GM23338 (cell line): ENCODE measurements at regions not wholly inside any gene's neighbourhood (a gene's known extent, or its start where the extent isn't known, plus 50 kb on each side); places are given as distances from the start of the nearest gene placed in this dataset.

ENCODE experiments used
- ATAC-seq: fragments of 200-7000 bp; cut with Tn5 transposase; 3 replicates; pipeline ENCODE4 v1.9.1; 2020
- DNase-seq: peaks from one replicate; pipeline ENCODE4 v3.0.0-alpha.2; 2015; ENCODE audit warnings: low spot score
- H2AFZ ChIP-seq: fragments of 200-600 bp; sonication (generic); 2 replicates; pipeline ENCODE4 v1.8.0; 2016; ENCODE audit warnings: antibody characterized with exemption, mild to moderate bottlenecking, moderate library complexity
- H3F3A ChIP-seq: fragments of 200-600 bp; sonication (generic); replicated peaks from 2 replicates; pipeline ENCODE4 v1.8.0; 2017; ENCODE audit warnings: antibody characterized with exemption, mixed run types, low read depth
- H3K27ac ChIP-seq: fragments of 200-600 bp; sonication (generic); 2 replicates; pipeline ENCODE4 v1.6.1; 2016; ENCODE audit warnings: low read depth
- H3K27me3 ChIP-seq: fragments of 200-600 bp; sonication (generic); 2 replicates; pipeline ENCODE4 v1.8.0; 2016; ENCODE audit warnings: mild to moderate bottlenecking, mixed run types, moderate library complexity; ENCODE audit not compliant: insufficient read depth
- H3K36me3 ChIP-seq: fragments of 200-600 bp; sonication (generic); 2 replicates; pipeline ENCODE4 v1.8.0; 2016; ENCODE audit warnings: mild to moderate bottlenecking; ENCODE audit not compliant: insufficient read depth
- H3K4me1 ChIP-seq: fragments of 200-600 bp; sonication (generic); 2 replicates; pipeline ENCODE4 v1.8.0; 2016; ENCODE audit warnings: mild to moderate bottlenecking, moderate library complexity; ENCODE audit not compliant: insufficient read depth
- H3K4me2 ChIP-seq: fragments of 200-600 bp; sonication (generic); 2 replicates; pipeline ENCODE4 v1.7.1; 2017; ENCODE audit warnings: mixed run types
- H3K4me3 ChIP-seq: fragments of 200-600 bp; sonication (generic); 2 replicates; pipeline ENCODE4 v1.6.1; 2016; ENCODE audit warnings: mixed run types
- H3K79me2 ChIP-seq: fragments of 200-600 bp; sonication (generic); replicated peaks from 2 replicates; pipeline ENCODE4 v1.8.0; 2017; ENCODE audit warnings: mild to moderate bottlenecking; ENCODE audit not compliant: insufficient read depth
- H3K9me2 ChIP-seq: fragments of 200-600 bp; sonication (generic); 2 replicates; pipeline ENCODE4 v1.8.0; 2017; ENCODE audit not compliant: insufficient read depth
- H4K20me1 ChIP-seq: fragments of 200-600 bp; sonication (generic); replicated peaks from 2 replicates; pipeline ENCODE4 v1.8.0; 2017; ENCODE audit warnings: mild to moderate bottlenecking; ENCODE audit not compliant: insufficient read depth
- H3K27ac Mint-ChIP-seq: 2 replicates; pipeline ENCODE4 v1.8.0; 2020; ENCODE audit warnings: inconsistent platforms, mild to moderate bottlenecking, moderate library complexity, mixed read lengths
- H3K27me3 Mint-ChIP-seq: 3 replicates; pipeline ENCODE4 v1.8.0; 2022; ENCODE audit warnings: low read depth, mild to moderate bottlenecking, moderate library complexity, mixed read lengths, inconsistent platforms; ENCODE audit not compliant: insufficient read depth, poor library complexity
- H3K36me3 Mint-ChIP-seq: 3 replicates; pipeline ENCODE4 v1.8.0; 2021; ENCODE audit warnings: low read depth, mild to moderate bottlenecking, inconsistent platforms, moderate library complexity, mixed read lengths
- H3K4me1 Mint-ChIP-seq: 3 replicates; pipeline ENCODE4 v1.8.0; 2020; ENCODE audit warnings: mild to moderate bottlenecking, inconsistent platforms, mixed read lengths
- H3K4me3 Mint-ChIP-seq: 3 replicates; pipeline ENCODE4 v1.8.0; 2021; ENCODE audit warnings: moderate library complexity, mild to moderate bottlenecking, inconsistent platforms, mixed read lengths
- H3K9me3 Mint-ChIP-seq: 3 replicates; pipeline ENCODE4 v1.8.0; 2020; ENCODE audit warnings: moderate library complexity, mild to moderate bottlenecking, inconsistent platforms, mixed read lengths
- CREB1 ChIP-seq: fragments of 250-450 bp; sonication (Bioruptor Pico); IDR thresholded peaks from 2 replicates; pipeline ENCODE4 v1.5.0; 2020; ENCODE audit warnings: low read depth, mild to moderate bottlenecking, moderate library complexity
- ETS1 ChIP-seq: IDR thresholded peaks from 2 replicates; pipeline ENCODE4 v1.6.1; 2016; ENCODE audit warnings: antibody characterized with exemption
- JUNB ChIP-seq: IDR thresholded peaks from one replicate; pipeline ENCODE4 v1.6.1; 2016; ENCODE audit warnings: antibody characterized with exemption; ENCODE audit not compliant: unreplicated experiment
- NANOG ChIP-seq: IDR thresholded peaks from 2 replicates; pipeline ENCODE4 v1.6.1; 2016; ENCODE audit warnings: antibody characterized with exemption, borderline replicate concordance
- POLR2AphosphoS5 ChIP-seq: IDR thresholded peaks from 2 replicates; pipeline ENCODE4 v1.6.1; 2016; ENCODE audit warnings: antibody characterized with exemption, low read depth
- STAT1 ChIP-seq: IDR thresholded peaks from one replicate; pipeline ENCODE4 v1.6.1; 2016; ENCODE audit warnings: antibody characterized with exemption; ENCODE audit not compliant: unreplicated experiment
- ZNF114 ChIP-seq: fragments of 250-450 bp; sonication (Bioruptor Pico); IDR thresholded peaks from 2 replicates; pipeline ENCODE4 v1.5.0; 2020; ENCODE audit warnings: mild to moderate bottlenecking, moderate library complexity
- ZNF331 ChIP-seq: fragments of 250-450 bp; sonication (Bioruptor Pico); IDR thresholded peaks from 2 replicates; pipeline ENCODE4 v1.5.0; 2020; ENCODE audit warnings: low read depth, mild to moderate bottlenecking, moderate library complexity
- TF ChIP-seq, protein P1 (sequence below), 2 experiments: fragments of 200-600 bp in 1 of 2; sonication (generic) in 1 of 2; conservative IDR thresholded peaks; 2 replicates each; pipeline versions ENCODE4 v1.5.1 to v1.6.1; 2016 to 2017; ENCODE audit warnings: antibody characterized with exemption in 2 of 2, low read depth in 2 of 2, mild to moderate bottlenecking in 2 of 2, moderate library complexity in 1 of 2
- TF ChIP-seq, protein P2 (sequence below): fragments of 250-450 bp; sonication (Bioruptor Pico); IDR thresholded peaks from 2 replicates; pipeline ENCODE4 v1.5.0; 2020; ENCODE audit warnings: mild to moderate bottlenecking, moderate library complexity
- TF ChIP-seq, protein P3 (sequence below): IDR thresholded peaks from one replicate; pipeline ENCODE4 v1.6.1; 2018; ENCODE audit warnings: antibody characterized with exemption; ENCODE audit not compliant: unreplicated experiment

DNA sequence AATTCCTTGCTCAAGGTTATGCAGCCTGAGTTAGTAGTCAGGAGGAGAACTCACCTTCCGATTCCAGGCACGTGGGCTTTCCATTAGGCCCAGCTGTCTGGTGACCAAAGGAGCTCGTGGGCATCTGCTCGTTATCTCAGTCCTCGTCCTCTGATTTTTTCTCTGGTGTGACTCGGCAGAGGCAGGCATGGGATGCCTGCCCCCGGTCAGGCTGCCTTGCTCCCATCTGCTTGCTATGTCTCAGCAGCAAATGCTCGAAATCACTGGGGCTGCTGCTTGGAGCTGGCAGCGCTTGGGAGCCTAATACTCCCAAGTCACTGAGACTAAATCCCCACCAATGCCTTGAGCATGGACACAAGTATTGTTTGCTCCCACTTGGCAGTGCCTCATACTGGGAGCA is 84.5 kb upstream of the NMNAT3 start:
- H3K4me1 ChIP-seq = no peaks in the 10 kb centered on the region
- no peaks in the 10 kb centered on the region for H3K36me3 ChIP-seq
- Mint-ChIP-seq H3K27me3 (no peaks in the 10 kb centered on the region), H3K27ac (no peak overlapping the region), H3K36me3 (no peaks in the 10 kb centered on the region), H3K4me3 (no peak overlapping the region), H3K4me1 (no peaks in the 10 kb centered on the region), H3K9me3 (no peaks in the 10 kb centered on the region; the same call in 2 of the 3 replicates)
- no peak for DNase-seq
- H3K4me2 ChIP-seq = no peak overlapping the region
- no peaks in the 10 kb centered on the region for H3K79me2 ChIP-seq
- TF ChIP-seq NANOG (no peak), ETS1 (no peak), ZNF114 (no peak), POLR2AphosphoS5 (no peak), CREB1 (no peak), STAT1 (no peak), JUNB (no peak), ZNF331 (no peak)
- TF ChIP-seq, protein P1, sequence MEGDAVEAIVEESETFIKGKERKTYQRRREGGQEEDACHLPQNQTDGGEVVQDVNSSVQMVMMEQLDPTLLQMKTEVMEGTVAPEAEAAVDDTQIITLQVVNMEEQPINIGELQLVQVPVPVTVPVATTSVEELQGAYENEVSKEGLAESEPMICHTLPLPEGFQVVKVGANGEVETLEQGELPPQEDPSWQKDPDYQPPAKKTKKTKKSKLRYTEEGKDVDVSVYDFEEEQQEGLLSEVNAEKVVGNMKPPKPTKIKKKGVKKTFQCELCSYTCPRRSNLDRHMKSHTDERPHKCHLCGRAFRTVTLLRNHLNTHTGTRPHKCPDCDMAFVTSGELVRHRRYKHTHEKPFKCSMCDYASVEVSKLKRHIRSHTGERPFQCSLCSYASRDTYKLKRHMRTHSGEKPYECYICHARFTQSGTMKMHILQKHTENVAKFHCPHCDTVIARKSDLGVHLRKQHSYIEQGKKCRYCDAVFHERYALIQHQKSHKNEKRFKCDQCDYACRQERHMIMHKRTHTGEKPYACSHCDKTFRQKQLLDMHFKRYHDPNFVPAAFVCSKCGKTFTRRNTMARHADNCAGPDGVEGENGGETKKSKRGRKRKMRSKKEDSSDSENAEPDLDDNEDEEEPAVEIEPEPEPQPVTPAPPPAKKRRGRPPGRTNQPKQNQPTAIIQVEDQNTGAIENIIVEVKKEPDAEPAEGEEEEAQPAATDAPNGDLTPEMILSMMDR (conservative IDR thresholded peaks at IDR 0.05; ENCODE audit: low read depth in 2 of 2) = no peak
- TF ChIP-seq, protein P2, sequence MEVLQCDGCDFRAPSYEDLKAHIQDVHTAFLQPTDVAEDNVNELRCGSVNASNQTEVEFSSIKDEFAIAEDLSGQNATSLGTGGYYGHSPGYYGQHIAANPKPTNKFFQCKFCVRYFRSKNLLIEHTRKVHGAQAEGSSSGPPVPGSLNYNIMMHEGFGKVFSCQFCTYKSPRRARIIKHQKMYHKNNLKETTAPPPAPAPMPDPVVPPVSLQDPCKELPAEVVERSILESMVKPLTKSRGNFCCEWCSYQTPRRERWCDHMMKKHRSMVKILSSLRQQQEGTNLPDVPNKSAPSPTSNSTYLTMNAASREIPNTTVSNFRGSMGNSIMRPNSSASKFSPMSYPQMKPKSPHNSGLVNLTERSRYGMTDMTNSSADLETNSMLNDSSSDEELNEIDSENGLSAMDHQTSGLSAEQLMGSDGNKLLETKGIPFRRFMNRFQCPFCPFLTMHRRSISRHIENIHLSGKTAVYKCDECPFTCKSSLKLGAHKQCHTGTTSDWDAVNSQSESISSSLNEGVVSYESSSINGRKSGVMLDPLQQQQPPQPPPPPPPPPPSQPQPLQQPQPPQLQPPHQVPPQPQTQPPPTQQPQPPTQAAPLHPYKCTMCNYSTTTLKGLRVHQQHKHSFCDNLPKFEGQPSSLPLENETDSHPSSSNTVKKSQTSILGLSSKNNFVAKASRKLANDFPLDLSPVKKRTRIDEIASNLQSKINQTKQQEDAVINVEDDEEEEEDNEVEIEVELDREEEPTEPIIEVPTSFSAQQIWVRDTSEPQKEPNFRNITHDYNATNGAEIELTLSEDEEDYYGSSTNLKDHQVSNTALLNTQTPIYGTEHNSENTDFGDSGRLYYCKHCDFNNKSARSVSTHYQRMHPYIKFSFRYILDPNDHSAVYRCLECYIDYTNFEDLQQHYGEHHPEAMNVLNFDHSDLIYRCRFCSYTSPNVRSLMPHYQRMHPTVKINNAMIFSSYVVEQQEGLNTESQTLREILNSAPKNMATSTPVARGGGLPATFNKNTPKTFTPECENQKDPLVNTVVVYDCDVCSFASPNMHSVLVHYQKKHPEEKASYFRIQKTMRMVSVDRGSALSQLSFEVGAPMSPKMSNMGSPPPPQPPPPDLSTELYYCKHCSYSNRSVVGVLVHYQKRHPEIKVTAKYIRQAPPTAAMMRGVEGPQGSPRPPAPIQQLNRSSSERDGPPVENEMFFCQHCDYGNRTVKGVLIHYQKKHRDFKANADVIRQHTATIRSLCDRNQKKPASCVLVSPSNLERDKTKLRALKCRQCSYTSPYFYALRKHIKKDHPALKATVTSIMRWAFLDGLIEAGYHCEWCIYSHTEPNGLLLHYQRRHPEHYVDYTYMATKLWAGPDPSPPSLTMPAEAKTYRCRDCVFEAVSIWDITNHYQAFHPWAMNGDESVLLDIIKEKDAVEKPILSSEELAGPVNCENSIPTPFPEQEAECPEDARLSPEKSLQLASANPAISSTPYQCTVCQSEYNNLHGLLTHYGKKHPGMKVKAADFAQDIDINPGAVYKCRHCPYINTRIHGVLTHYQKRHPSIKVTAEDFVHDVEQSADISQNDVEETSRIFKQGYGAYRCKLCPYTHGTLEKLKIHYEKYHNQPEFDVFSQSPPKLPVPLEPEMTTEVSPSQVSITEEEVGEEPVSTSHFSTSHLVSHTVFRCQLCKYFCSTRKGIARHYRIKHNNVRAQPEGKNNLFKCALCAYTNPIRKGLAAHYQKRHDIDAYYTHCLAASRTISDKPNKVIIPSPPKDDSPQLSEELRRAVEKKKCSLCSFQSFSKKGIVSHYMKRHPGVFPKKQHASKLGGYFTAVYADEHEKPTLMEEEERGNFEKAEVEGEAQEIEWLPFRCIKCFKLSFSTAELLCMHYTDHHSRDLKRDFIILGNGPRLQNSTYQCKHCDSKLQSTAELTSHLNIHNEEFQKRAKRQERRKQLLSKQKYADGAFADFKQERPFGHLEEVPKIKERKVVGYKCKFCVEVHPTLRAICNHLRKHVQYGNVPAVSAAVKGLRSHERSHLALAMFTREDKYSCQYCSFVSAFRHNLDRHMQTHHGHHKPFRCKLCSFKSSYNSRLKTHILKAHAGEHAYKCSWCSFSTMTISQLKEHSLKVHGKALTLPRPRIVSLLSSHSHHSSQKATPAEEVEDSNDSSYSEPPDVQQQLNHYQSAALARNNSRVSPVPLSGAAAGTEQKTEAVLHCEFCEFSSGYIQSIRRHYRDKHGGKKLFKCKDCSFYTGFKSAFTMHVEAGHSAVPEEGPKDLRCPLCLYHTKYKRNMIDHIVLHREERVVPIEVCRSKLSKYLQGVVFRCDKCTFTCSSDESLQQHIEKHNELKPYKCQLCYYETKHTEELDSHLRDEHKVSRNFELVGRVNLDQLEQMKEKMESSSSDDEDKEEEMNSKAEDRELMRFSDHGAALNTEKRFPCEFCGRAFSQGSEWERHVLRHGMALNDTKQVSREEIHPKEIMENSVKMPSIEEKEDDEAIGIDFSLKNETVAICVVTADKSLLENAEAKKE (CRISPR knock-in tag) = no peak
- TF ChIP-seq, protein P3, sequence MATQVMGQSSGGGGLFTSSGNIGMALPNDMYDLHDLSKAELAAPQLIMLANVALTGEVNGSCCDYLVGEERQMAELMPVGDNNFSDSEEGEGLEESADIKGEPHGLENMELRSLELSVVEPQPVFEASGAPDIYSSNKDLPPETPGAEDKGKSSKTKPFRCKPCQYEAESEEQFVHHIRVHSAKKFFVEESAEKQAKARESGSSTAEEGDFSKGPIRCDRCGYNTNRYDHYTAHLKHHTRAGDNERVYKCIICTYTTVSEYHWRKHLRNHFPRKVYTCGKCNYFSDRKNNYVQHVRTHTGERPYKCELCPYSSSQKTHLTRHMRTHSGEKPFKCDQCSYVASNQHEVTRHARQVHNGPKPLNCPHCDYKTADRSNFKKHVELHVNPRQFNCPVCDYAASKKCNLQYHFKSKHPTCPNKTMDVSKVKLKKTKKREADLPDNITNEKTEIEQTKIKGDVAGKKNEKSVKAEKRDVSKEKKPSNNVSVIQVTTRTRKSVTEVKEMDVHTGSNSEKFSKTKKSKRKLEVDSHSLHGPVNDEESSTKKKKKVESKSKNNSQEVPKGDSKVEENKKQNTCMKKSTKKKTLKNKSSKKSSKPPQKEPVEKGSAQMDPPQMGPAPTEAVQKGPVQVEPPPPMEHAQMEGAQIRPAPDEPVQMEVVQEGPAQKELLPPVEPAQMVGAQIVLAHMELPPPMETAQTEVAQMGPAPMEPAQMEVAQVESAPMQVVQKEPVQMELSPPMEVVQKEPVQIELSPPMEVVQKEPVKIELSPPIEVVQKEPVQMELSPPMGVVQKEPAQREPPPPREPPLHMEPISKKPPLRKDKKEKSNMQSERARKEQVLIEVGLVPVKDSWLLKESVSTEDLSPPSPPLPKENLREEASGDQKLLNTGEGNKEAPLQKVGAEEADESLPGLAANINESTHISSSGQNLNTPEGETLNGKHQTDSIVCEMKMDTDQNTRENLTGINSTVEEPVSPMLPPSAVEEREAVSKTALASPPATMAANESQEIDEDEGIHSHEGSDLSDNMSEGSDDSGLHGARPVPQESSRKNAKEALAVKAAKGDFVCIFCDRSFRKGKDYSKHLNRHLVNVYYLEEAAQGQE = no peak
- H2AFZ ChIP-seq = 0 out of 2 replicates have a peak overlapping the region, but pooled peaks have one; percentile 32
- no peak overlapping the region for H3K27ac ChIP-seq
- no peaks in the 10 kb centered on the region for H3K9me2 ChIP-seq
- H3F3A ChIP-seq = no peaks in the 10 kb centered on the region
- H3K4me3 ChIP-seq = no peak overlapping the region
- H3K27me3 ChIP-seq = no peaks in the 10 kb centered on the region
- no peaks in the 10 kb centered on the region for H4K20me1 ChIP-seq
- no peak for ATAC-seq
